HG03039 (cell line): ENCODE measurements at regions not wholly inside any gene's neighbourhood (a gene's known extent, or its start where the extent isn't known, plus 50 kb on each side); places are given as distances from the start of the nearest gene placed in this dataset.

Source experiments
- ATAC-seq: cut with Tn5 transposase; IDR thresholded peaks from one replicate; pipeline ENCODE4 v1.9.1; 2021; ENCODE audit warnings: mild to moderate bottlenecking, moderate library complexity; ENCODE audit not compliant: unreplicated experiment

- ATAC-seq = no peak
Observed at GRCh38 chr9:28272127-28272526, 698.8 kb upstream of the C9orf72 start.

GRCh38 chr9:28287455-28287854 is 714.2 kb upstream of the C9orf72 start:
- ATAC-seq = no peak

GRCh38 chr9:28289746-28290145 is 716.5 kb upstream of the C9orf72 start:
- no peak for ATAC-seq

- ATAC-seq = no peak
Observed at GRCh38 chr9:28293369-28294090, 720.2 kb upstream of the C9orf72 start.

GRCh38 chr9:28301281-28301680 is 728.0 kb upstream of the C9orf72 start:
- no peak for ATAC-seq

GRCh38 chr9:28317745-28318144 is 744.5 kb upstream of the C9orf72 start:
- no peak for ATAC-seq

- no peak for ATAC-seq
Observed at GRCh38 chr9:28318515-28318914, 745.2 kb upstream of the C9orf72 start.

GRCh38 chr9:28319981-28320380 is 746.7 kb upstream of the C9orf72 start:
- ATAC-seq = no peak

GRCh38 chr9:28320616-28321015 is 747.3 kb upstream of the C9orf72 start:
- ATAC-seq = no peak

GRCh38 chr9:28329323-28329722 is 756.0 kb upstream of the C9orf72 start:
- no peak for ATAC-seq

GRCh38 chr9:28332648-28333047 is 759.4 kb upstream of the C9orf72 start:
- no peak for ATAC-seq

GRCh38 chr9:28341913-28342312 is 768.6 kb upstream of the C9orf72 start:
- ATAC-seq = no peak

- ATAC-seq = no peak
Observed at GRCh38 chr9:28342815-28343338, 769.6 kb upstream of the C9orf72 start.

GRCh38 chr9:28363151-28363562 is 789.9 kb upstream of the C9orf72 start:
- ATAC-seq = no peak

- no peak for ATAC-seq
Observed at GRCh38 chr9:28365020-28365640, 791.8 kb upstream of the C9orf72 start.

GRCh38 chr9:28365728-28366127 is 792.4 kb upstream of the C9orf72 start:
- ATAC-seq = no peak

GRCh38 chr9:28378231-28378630 is 805.0 kb upstream of the C9orf72 start:
- no peak for ATAC-seq

- no peak for ATAC-seq
Observed at GRCh38 chr9:28379082-28379481, 805.8 kb upstream of the C9orf72 start.

- ATAC-seq = no peak
Observed at GRCh38 chr9:28389411-28389810, 816.1 kb upstream of the C9orf72 start.

- ATAC-seq = no peak
Observed at GRCh38 chr9:28394774-28395173, 821.5 kb upstream of the C9orf72 start.

GRCh38 chr9:28396058-28396457 is 822.8 kb upstream of the C9orf72 start:
- ATAC-seq = no peak

- ATAC-seq = no peak
Observed at GRCh38 chr9:28407351-28407750, 834.1 kb upstream of the C9orf72 start.
